NOMO-1 treated with dmso at 0.1 percent for 144 hours (cell line): ENCODE measurements at regions not wholly inside any gene's neighbourhood (a gene's known extent, or its start where the extent isn't known, plus 50 kb on each side); places are given as distances from the start of the nearest gene placed in this dataset.
A peak's percentile ranks its signal among the peaks of the same experiment; 100 is the strongest.
"Not testable (repeated sequence)": the region's sequence is repeated elsewhere in the genome, so short reads cannot be mapped to it uniquely, and the experiment has no call there.

Experiments used
- DNase-seq: peaks from one replicate; lab custom pipeline; 2025; ENCODE audit not compliant: unreplicated experiment; lab: John Stamatoyannopoulos, UW

DNA sequence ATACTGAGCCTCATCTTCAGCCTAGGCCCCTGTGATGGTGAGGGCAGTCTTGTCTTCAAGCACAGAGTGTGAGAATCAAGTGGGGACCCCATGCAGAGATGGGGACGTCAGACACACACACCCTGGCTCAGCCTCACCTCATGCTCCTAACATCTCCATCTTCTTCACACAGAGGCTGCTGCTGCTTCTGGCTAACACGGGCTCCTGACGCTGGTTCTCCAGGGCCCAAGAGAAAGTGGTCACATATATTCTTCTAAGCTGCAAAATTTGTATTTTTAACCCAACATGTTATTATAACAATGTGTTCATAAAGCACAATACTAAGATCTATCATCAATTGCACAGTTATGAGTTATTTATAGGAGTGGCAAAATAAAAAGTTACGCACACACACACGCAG lies 101.2 kb downstream of the VPREB1 start:
- DNase-seq, result no peak

DNA sequence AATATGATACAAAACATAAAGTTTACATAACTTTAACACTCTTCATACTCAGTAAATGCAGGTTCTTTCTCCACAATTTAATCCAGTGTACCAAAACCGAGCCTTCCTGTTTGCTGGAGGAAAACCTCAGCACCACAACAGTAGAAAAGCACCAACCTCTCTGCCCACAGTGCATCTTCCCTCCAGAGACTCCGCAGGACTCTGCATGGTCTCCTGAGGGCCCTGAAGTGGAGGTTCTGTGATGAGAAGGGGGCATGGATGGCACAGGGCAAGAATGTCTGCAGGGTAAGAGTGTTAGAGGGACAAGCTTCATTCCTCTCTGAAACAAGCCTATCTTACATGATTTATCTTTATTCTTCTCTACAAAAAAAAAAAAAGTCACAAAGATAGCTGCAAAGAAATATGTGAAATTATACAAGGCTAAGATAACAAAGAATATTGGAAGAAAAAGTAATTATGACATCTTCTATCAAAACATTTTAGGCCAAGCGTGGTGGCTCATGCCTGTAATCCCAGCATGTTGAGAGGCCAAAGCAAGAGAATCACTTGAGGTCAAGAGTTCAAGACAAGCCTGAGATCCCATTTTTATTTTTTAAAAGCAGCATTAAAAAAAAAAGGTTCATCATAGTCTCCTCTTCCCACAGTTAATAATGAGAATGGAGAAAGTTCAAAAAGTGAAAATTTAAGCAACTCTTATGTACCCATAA lies 102.0 kb downstream of the VPREB1 start:
- no peak for DNase-seq

DNA sequence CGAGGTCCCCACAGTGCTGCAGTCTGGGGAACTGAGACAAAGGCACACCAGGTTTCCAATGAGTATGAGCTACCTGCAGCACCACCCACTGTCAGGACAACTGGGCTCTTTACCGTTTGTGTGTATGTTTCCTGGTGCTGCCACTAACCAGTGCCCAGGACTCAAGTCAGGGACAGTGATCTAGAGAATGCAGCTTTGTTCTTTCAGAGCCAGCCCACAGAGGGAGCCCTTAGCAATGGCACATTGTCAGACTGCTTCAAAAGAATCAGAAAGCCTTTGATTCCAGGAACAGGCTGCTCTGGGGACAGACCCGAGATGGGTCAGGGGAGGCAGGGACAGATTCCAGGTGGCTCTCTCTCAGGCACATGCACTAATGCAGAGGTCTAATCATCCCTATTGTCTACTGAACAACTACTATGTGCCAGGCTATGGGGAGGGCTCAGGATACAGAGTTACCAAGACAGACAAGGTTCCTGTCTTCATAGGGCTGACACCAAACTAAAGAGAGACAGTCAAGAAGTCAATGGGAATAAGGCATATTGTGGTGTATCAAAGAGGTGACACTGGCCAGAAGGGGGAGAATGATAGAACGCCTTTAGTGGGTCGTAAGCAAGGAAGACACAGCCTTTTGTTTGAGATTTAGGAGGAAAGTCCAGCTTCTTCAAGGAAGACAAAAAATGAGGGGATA lies 103.7 kb downstream of the VPREB1 start:
- no peak for DNase-seq

DNA sequence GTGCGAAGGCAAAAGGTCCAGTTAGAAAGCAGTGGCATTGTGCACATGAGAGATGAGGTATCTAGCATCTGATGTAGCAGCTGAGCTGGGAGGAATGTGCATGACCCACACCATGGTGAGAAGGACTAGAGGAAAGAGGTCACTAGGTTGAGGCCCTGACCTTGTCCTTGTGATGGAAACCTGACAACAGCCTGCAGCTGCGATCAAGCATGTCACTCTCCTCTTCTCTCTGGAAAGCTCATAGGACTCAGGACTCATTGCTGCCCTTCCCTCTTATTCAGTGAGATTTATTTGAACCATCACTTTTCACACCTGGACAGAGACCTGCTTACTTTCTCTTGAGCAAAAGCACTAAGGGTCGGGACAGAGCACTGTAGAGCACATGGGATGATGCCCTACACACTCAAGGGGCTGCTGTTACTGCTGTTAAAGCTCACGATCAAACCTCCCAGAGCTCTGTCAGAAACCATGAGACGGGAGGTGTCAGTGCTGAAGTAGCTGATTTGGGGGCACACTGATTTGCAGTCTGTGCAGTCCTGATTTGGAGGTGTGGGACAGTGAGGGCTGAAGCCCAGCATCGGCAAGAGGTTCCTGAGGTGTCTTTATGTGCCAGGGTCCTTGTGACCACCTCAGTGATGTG lies 104.3 kb downstream of the VPREB1 start:
- no peak for DNase-seq

DNA sequence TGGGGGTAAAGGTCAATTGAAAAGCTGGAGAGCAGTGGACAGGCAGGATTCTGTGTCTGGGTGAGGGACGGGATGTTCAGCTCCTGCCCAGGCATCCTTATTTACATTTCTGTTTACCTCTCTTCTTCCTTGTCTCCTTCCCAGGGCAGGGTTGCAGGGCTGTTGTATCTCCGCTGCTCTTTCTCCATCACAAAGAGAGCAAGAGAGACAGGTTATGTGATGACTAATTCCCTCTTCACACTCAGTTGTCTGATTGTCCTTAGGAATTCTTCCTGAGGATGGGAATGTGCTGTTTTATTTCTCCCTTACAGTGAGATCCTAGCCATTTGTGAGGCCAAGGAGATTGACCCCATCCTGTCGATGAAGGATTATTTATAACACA lies 104.9 kb downstream of the VPREB1 start:
- DNase-seq, result no peak

DNA sequence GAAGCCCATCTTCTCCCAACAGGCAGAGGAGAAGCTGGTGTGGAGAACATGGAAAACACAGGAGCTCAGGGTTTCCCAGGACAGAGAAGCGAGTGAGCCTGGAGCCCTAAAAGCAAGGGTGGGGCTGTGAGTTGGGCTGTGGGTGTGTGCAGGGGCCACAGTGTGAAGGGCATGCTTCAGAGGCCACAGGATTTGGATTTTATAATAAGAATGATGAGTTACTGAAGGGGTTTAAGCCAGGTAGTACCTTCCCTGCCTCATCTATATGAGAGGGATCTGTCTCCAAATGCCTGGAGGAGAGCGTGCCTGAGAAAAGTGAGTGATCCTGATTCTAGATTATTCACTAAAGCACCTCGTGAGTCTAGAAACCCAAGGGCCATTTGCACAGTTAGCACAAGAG lies 106.8 kb downstream of the VPREB1 start:
- DNase-seq, result no peak

DNA sequence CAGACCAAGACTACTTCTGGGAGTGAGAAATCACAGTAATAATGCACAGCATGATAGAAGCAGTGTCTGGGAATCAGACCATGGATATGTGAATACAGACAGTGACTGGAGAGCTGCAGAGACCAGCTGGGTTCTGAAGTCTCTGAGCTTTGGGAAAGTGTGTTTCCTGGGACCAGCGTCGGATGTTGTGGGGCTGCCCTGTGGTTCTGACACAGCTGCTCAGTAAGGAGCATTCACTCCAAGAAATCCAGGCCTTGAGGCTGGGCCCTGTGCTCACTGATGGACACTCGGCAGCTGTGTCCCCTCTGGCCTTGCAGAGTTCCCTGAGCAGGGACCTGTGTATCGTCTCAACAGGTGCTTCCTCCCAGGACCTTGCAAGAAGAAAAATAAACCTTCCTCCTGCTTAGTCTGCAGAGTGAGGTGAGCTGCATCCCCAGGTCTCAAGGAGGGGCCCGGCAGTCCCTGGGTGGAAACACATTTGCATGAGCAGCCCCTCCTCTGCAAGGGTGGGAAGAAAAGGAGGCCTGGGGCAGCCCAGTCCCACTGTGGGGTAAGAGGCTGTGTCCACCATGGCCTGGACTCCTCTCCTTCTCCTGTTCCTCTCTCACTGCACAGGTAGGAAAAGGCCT lies 107.9 kb downstream of the VPREB1 start:
- no peak for DNase-seq

DNA sequence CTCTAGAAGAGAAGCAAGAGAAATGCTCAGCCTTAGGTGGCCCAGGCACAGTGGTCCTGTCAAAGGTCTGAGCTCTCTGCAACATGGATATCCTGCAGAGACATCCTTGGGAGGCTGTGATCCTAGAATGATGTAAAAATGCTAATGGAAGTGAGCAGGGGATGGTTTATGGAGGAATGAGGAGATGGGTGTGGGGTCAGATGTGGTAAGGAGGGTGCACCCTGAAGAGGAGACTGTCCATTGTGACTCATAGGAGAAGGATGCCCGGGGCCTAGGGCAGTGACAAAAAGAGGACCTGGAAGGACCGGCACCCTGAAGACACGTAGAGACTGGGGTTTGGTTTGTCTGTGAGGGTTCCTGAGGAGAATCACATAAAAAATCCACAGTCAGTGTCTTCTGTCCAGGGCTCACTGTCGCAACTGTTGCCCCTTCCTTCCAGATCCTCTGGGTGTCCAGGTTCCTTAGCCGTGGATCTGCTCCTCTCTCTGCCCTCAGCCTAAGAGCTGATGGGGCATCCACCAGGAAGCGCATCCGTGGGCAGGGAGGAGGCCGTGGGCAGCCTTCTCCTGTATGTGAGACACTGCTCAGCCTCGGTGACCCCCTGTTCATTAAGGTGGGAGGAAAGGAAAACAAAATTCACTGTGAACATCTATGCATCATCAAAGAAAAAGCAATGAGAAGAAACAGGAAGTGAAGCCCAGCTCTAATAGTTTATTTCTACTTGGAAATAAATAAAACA lies 110.7 kb downstream of the VPREB1 start:
- DNase-seq, result no peak

DNA sequence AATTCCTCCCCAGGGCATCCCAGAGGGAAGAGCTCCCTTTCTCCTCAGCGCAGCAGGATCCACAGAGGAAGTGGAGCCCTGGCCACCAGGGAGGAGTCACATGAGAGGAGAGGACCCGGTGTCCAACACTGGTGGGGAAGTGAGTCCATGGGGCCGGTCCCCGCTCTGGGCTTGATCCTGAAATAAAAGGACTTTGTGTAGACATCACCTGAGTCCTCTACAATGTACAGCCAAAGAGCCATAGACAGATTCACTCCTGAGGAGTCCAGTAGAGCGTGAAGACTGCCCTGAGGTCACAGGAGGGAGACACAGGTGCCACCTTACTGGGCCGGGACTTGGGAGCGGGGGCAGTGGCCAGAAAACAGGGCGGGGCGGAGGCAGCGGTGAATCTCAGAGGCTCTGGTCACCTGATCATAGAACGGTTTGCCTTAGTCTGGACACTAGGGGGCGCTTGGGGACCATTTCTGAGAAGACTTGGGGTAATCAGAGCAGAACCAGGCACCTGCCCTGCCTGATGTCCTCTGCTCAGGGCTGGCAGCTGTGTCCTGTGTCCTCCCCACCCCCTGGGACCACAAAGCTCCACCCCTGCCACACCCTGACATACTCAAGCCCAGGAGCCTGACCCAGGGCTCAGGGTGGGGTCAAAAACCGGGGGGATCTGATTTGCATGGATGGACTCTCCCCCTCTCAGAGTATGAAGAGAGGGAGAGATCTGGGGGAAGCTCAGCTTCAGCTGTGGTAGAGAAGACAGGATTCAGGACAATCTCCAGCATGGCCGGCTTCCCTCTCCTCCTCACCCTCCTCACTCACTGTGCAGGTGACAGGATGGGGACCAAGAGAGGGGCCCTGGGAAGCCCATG lies 112.7 kb downstream of the VPREB1 start:
- DNase-seq, result peak; percentile 65

DNA sequence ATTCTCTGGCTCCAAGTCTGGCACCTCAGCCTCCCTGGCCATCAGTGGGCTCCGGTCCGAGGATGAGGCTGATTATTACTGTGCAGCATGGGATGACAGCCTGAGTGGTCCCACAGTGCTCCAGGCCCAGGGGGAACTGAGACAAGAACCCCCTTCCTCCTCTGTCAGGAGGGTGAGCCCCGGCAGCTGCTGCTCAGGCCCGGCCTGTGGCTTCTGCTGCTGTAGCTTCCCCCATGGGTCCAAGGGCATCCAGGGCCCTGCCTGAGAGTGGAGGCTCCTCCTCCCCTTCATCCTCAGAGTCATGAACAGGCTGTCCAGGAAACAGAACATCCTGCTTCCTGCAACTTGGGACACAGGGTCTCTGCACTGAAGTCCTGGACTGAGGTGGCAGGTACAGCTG lies 113.6 kb downstream of the VPREB1 start:
- no peak for DNase-seq

DNA sequence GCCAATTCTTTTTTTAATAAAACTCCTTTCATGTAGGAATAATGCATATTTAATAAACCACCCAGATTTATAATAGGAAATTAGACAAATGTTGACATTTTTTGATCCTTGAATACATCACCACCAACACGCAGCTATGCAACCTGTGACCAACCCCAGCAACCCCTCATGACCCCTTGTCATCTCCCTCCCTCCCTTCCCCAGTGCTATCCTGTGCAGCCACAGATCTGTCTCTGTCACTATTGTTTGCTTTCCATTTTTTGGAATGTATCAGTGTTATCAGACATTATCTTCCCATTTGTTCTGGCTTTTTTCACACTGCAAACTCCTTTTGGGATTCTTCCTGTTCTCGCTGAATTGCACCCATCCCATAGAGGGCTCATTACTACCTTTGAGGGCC lies 114.1 kb downstream of the VPREB1 start:
- no peak for DNase-seq

DNA sequence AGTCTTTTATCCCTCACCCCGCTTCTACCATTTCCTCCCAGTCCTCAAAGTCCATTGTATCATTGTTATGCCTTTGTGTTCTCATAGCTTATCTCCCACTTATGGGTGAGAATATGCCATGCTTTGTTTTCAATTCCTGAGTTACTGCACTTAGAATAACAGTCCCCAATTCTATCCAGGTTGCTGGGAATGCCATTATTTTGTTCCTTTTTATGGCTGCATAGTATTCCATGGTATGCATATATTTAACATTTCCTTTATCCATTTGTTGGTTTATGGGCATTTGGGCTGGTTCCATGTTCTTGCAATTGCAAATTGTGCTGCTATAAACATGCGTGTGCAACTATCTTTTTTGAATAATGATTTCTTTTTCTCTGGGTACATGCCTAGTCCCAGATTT lies 114.9 kb downstream of the VPREB1 start:
- DNase-seq, result no peak

DNA sequence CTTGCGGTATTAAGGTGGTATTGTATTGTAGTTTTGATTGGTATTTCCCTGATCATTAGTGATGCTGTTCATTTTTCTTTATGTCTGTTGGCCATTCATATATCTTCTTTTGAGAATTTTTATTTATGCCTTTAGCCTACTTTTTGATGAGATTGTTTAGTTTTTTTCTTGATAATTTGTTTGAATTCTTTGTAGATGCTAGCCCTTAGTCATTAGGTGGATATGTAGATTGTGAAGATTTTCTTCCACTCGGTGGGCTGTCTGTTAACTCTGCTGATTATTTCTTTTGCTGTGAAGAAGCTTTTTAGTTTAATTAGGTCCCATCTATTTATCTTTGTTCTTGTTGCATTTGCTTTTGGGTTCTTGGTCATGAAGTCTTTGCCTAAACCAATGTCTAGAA lies 115.4 kb downstream of the VPREB1 start:
- no peak for DNase-seq

DNA sequence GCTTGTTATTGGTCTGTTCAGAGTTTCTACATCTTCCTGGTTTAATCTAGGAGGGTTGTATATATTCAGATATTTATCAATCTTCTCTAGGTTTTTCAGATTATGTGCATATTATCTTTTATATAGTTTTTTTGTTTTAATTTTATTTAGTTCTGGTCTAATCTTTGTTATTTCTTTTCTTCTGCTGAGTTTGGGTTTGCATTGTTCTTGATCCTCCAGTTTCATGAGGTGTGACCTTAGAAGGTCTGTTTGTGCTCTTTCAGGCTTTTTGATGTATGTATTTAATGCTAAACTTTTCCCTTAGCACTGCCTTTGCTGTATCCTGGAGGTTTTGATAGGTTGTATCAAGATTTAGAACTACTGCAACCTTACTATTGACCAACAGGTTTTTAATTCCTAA lies 117.7 kb downstream of the VPREB1 start:
- no peak for DNase-seq

DNA sequence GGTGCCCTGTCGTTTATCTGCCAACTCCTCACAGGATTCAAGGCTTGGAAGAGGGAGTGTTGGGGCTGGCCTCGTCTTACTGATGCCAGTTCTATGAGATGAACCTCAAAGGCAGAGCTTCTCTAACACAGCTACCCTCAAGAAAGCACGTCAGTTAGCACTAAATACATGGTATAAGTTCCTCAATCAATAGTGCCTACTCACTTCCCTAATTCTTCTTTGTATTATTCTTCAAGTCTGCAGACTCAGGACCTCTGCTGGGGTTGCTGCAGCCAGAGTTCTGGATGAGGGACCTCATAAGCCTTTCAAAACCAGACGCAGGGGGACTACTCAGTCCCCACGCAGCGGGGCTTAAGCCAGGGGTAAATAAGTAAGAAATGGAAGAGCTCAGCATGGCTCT lies 118.3 kb downstream of the VPREB1 start:
- peak; percentile 31 for DNase-seq

DNA sequence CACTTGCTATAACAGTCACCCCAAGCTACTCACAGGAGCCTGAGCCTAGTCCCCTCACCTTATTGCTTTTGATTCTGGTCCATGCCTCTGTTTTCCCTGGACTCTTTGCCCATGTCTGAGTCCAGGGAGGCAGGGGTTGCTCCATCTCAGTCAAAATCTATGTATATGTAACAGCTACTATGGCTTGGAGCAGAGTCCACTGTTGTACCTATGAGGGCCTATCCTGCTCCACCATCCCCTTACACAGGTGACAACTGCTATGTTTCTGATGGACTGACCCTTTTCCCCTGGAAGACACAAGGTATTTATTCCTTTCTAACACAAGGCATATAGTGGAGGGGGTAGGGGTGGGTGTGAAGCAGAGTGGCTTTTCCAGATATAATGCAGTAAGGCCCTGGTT lies 119.6 kb downstream of the VPREB1 start:
- DNase-seq, result no peak

DNA sequence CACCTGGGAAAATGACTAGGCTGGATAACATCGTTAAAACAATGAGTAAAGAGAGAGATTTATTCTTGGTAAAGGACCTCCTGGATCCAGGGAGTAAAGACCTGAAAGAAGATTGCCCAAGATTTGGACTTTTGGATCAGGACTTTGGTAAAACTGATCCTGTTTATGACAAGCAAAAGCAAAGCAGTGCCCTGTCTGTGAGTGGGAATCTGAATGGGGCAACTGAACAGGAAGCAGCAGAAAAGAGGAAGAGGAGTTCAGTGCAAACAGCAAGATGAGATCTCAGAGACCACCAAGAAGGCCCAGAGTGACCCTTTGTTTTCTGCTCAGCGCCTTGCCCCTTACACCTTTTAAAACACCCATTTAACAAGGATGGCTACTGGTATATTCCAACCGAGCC lies 122.0 kb downstream of the VPREB1 start:
- DNase-seq, result no peak

DNA sequence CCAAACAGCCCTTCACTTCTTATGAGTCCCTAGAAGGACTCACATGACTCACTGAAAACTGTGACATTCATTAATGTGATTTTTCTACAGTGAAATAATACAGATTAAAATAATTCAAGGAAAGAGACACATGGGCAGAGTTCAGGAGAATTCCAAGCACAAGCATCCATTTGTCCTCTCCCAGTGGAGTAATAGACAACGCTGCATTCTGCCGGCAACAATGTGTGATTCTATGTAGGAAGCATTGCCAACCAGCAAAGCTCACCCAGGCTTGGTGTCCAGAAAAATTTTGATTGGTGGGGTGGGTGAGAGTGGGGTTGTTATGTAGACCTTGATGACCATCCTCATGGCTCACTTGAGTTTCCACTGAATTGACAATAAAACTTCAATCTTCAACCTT lies 123.9 kb downstream of the VPREB1 start:
- no peak for DNase-seq

DNA sequence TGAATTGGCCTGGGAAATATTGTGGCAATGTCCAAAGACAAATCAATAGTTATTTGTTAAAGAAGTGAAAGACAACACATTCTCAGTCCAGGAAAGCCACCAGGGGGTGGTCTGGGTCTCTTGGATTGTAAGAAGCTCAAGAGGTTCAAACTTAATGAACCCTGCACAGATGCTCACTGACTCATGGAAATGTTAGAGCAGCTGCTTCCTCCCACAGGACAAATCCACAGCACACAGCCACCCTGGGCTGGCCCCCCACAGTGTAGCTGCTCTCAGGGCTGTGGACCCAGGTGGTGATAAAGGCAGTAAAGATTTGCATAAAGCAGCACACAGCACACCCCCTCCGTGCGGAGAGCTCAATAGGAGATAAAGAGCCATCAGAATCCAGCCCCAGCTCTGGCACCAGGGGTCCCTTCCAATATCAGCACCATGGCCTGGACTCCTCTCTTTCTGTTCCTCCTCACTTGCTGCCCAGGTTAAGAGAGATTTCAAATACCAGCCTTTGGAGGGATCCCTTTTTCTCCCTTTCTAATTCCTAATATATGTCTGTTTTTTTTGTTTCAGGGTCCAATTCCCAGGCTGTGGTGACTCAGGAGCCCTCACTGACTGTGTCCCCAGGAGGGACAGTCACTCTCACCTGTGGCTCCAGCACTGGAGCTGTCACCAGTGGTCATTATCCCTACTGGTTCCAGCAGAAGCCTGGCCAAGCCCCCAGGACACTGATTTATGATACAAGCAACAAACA lies 124.8 kb downstream of the VPREB1 start:
- not testable (repeated sequence) for DNase-seq

DNA sequence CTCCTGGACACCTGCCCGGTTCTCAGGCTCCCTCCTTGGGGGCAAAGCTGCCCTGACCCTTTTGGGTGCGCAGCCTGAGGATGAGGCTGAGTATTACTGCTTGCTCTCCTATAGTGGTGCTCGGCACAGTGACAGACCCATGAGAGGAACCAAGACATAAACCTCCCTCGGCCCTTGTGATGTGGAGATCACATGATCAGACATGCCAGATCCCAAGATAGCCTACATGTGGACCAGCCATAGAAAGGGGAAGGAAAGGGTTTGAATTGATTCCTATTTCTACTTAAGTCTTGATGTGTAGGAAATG lies 125.3 kb downstream of the VPREB1 start:
- no peak for DNase-seq
